ENCODE measurements at regions not wholly inside any gene's neighbourhood (a gene's known extent, or its start where the extent isn't known, plus 50 kb on each side); places are given as distances from the start of the nearest gene placed in this dataset.

GRCh38 chr10:111830359-111830758, 353.2 kb downstream of the GPAM start:
- DNase-seq (ENCODE audit: low spot score): no peak

- no peak for DNase-seq (ENCODE audit: low spot score)
These were observed 352.5 kb downstream of the GPAM start for GRCh38 chr10:111831058-111831457.

- no peak for DNase-seq (ENCODE audit: low spot score)
These were observed 350.3 kb downstream of the GPAM start for GRCh38 chr10:111833251-111833650.

GRCh38 chr10:111835574-111835973, 348.0 kb downstream of the GPAM start:
- DNase-seq (ENCODE audit: low spot score): no peak

- no peak for DNase-seq (ENCODE audit: low spot score)
These were observed 347.5 kb downstream of the GPAM start for GRCh38 chr10:111836064-111836463.

GRCh38 chr10:111836571-111836970, 347.0 kb downstream of the GPAM start:
- DNase-seq (ENCODE audit: low spot score): no peak

- DNase-seq (ENCODE audit: low spot score): no peak
These were observed 346.5 kb downstream of the GPAM start for GRCh38 chr10:111837086-111837485.

GRCh38 chr10:111837985-111838384, 345.6 kb downstream of the GPAM start:
- DNase-seq (ENCODE audit: low spot score): no peak

GRCh38 chr10:111840546-111840945, 343.0 kb downstream of the GPAM start:
- DNase-seq (ENCODE audit: low spot score): no peak

- DNase-seq (ENCODE audit: low spot score): no peak
These were observed 330.8 kb downstream of the GPAM start for GRCh38 chr10:111852801-111853200.

GRCh38 chr10:111856631-111857030, 326.9 kb downstream of the GPAM start:
- DNase-seq (ENCODE audit: low spot score): no peak

- no peak for DNase-seq (ENCODE audit: low spot score)
These were observed 318.0 kb downstream of the GPAM start for GRCh38 chr10:111865550-111865949.

GRCh38 chr10:111871458-111871857, 312.1 kb downstream of the GPAM start:
- no peak for DNase-seq (ENCODE audit: low spot score)

GRCh38 chr10:111872591-111872990, 311.0 kb downstream of the GPAM start:
- no peak for DNase-seq (ENCODE audit: low spot score)

- DNase-seq (ENCODE audit: low spot score): no peak
These were observed 310.5 kb downstream of the GPAM start for GRCh38 chr10:111873041-111873440.

GRCh38 chr10:111873621-111874135, 309.9 kb downstream of the GPAM start:
- no peak for DNase-seq (ENCODE audit: low spot score)

- no peak for DNase-seq (ENCODE audit: low spot score)
These were observed 309.0 kb downstream of the GPAM start for GRCh38 chr10:111874576-111874975.

- DNase-seq (ENCODE audit: low spot score): no peak
These were observed 307.8 kb downstream of the GPAM start for GRCh38 chr10:111875725-111876124.

- DNase-seq (ENCODE audit: low spot score): no peak
These were observed 306.3 kb downstream of the GPAM start for GRCh38 chr10:111877258-111877657.

- no peak for DNase-seq (ENCODE audit: low spot score)
These were observed 303.6 kb downstream of the GPAM start for GRCh38 chr10:111879969-111880368.

GRCh38 chr10:111885046-111885445, 298.5 kb downstream of the GPAM start:
- DNase-seq (ENCODE audit: low spot score): no peak

- no peak for DNase-seq (ENCODE audit: low spot score)
These were observed 297.6 kb downstream of the GPAM start for GRCh38 chr10:111885919-111886318.

GRCh38 chr10:111887266-111887665, 296.3 kb downstream of the GPAM start:
- DNase-seq (ENCODE audit: low spot score): no peak

GRCh38 chr10:111890046-111890445, 293.5 kb downstream of the GPAM start:
- DNase-seq (ENCODE audit: low spot score): no peak

GRCh38 chr10:111916011-111916410, 267.6 kb downstream of the GPAM start:
- DNase-seq (ENCODE audit: low spot score): no peak

All from ecto neural progenitor cell (in vitro differentiated cells).